Activated naive CD4-positive, alpha-beta T cell treated with anti-CD3 and anti-CD28 coated beads for 36 hours (primary cell): ENCODE measurements at regions not wholly inside any gene's neighbourhood (a gene's known extent, or its start where the extent isn't known, plus 50 kb on each side); places are given as distances from the start of the nearest gene placed in this dataset.
"Not testable (repeated sequence)": the region's sequence is repeated elsewhere in the genome, so short reads cannot be mapped to it uniquely, and the experiment has no call there.

Experiments
- CTCF ChIA-PET: fragments of 350-600 bp; sonication (Branson Sonifier 250); formaldehyde crosslinking; loops from one replicate; lab custom pipeline; 2021; ENCODE audit warnings: antibody characterized with exemption; lab: Charles Lee
- DNase-seq: peaks from one replicate; pipeline ENCODE4 v3.0.0-alpha.2; 2020
- H3K27ac Mint-ChIP-seq: one replicate; pipeline ENCODE4 v1.8.0; 2021; ENCODE audit warnings: mild to moderate bottlenecking, mixed read lengths
- H3K27me3 Mint-ChIP-seq: one replicate; pipeline ENCODE4 v1.8.0; 2021; ENCODE audit warnings: low read depth, mixed read lengths
- H3K36me3 Mint-ChIP-seq: one replicate; pipeline ENCODE4 v1.8.0; 2021; ENCODE audit warnings: low read depth, mixed read lengths
- H3K4me1 Mint-ChIP-seq: one replicate; pipeline ENCODE4 v1.8.0; 2021; ENCODE audit warnings: low read depth, mixed read lengths
- H3K4me3 Mint-ChIP-seq: one replicate; pipeline ENCODE4 v1.8.0; 2021; ENCODE audit warnings: mild to moderate bottlenecking, moderate library complexity, mixed read lengths
- H3K9me3 Mint-ChIP-seq: one replicate; pipeline ENCODE4 v1.8.0; 2021; ENCODE audit warnings: mixed read lengths
- intact Hi-C: fragments of 100-400 bp; cut with micrococcal nuclease; formaldehyde crosslinking; loops from one replicate; pipeline ENCODE4 v1.15.1; 2023

DNA sequence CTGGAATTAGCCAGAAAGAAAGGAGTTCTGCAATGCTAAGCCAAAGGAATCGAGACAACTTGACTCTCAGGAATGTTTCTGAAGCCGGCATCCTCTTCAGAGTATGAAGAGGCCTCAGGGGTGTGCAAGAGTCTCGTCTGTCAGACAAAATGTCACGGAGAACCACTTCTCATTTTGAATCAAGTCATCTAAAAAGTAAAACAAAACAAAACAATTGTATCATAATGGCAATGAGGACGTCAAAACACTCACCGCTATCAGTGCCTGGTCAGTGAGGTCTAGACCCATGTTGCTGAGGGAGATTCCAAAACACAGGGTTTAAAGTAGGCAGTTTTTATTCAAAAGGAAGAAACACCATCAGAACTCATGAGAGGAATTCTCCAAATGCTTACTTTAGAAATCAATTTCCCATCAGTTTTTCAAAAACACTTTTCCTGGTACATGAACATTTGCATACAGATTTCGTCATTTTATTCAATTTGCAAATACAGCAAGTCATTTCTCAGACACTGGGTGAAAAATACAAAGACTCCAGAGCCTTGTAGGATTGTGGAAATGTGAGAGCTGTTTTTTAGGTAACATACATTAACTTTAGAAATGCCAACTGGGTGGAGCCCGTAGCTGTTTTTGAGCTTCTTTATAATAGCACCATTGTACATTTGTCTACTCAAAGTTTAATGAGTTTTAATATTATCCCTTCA is 89.5 kb upstream of the MAP3K1 start:
- no peak for DNase-seq
- H3K4me3 Mint-ChIP-seq: no peak overlapping the region
- no peaks in the 10 kb centered on the region for H3K9me3 Mint-ChIP-seq
- CTCF ChIA-PET: no interaction called here
- H3K36me3 Mint-ChIP-seq: no peaks in the 10 kb centered on the region
- no peak overlapping the region for H3K27ac Mint-ChIP-seq
- intact Hi-C loops: no loop called here
- no peaks in the 10 kb centered on the region for H3K27me3 Mint-ChIP-seq
- H3K4me1 Mint-ChIP-seq: peaks cover 3% of the 10 kb centered on the region

DNA sequence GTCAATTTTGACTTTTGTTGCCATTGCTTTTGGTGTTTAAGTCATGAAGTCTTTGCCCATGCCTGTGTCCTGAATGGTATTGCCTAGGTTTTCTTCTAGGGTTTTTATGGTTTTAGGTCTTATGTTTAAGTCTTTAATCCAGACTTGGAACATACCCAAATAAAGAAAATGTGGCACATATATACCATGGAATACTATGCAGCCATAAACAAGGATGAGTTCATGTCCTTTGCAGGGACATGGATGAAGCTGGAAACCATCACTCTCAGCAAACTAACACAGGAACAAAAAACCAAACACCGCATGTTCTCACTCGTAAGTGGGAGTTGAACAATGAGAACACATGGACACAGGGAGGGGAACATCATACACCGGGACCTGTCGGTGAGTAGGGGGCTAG is 90.5 kb upstream of the MAP3K1 start:
- H3K27me3 Mint-ChIP-seq, DNase-seq, intact Hi-C loops, H3K4me3 Mint-ChIP-seq, CTCF ChIA-PET, H3K4me1 Mint-ChIP-seq, H3K36me3 Mint-ChIP-seq, H3K9me3 Mint-ChIP-seq, H3K27ac Mint-ChIP-seq: not testable (repeated sequence)

DNA sequence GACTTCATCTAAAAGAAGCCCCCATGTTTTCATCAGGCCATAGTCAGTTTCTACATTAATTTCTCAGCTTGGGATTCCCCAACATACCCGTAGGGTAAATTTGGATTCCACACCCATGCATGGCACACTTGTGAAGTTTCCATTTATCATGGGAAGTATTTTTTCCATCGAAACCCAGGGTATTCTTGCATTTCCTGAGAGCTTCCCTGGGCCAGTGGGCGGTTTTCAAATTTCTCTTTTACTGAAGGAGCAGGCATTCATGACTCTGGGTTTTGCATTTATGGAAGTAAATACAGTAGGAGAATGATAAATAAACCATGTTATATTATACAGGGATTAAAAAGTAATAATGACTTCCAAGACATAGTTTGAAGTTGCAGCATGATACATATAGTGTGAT is 93.0 kb upstream of the MAP3K1 start:
- DNase-seq: no peak
- H3K4me1 Mint-ChIP-seq: peaks cover 7% of the 10 kb centered on the region
- CTCF ChIA-PET: interaction anchor here (0.9 kb wide), 1 partner anchor 52 kb away, joined by 3 read pairs; no protein-coding TSS in a partner anchor
- H3K36me3 Mint-ChIP-seq: no peaks in the 10 kb centered on the region
- no peaks in the 10 kb centered on the region for H3K9me3 Mint-ChIP-seq
- no peak overlapping the region for H3K27ac Mint-ChIP-seq
- H3K27me3 Mint-ChIP-seq: no peaks in the 10 kb centered on the region
- intact Hi-C loops: no loop called here
- no peak overlapping the region for H3K4me3 Mint-ChIP-seq

DNA sequence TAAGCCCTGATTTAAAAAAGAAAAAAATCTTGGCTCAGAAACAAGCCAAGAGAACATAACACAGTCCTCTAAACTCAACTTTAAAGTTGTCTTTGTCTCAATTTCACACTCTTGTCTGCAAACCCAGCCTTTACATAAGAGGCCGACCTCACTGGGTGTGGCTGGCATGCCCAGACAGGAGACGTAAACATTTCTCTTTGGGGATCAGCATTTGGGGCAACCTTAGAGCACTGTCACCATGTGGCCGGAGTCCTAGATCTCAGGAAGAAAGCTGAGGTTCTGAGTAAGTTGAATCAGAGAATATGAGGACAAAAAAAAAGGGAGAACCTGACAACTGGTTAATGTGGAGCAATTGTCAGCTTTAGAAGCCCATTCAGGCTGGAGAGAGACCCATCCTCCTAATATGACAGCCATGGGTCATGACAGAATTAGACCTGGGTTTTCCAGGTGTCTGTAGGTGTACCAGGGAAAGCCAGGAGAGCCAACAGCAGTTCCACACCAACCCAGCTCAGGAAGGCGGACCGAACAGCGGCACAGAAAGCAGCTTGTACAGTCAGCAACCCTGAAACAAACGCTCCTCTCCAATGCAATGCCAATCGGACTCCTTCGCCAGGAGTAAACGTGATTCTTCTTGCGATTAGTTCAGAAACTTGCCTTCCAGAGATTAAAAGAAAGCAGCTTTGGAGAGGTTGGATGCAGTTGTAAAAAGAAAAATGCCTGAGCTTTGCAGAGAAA is 97.9 kb upstream of the MAP3K1 start:
- H3K27ac Mint-ChIP-seq: no peak overlapping the region

DNA sequence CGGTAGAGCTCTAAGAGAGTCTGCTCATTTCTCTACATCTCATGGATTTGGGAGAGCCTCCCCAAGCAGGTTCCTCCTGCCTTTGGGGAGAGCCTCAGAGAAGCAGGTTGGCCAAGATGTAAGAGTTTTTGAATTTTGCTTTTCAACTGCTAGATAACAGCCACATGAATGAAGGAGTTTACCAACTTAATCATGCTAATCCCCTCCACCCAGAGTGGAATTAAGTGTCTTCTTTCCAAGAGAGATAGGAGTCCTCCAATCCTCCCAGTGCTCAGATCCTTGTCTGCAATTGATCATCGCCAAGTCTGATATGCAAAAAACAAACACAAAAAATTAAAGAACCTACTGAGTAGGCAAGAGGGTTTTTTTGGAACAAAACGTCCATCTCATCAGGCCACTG is 99.4 kb upstream of the MAP3K1 start:
- CTCF ChIA-PET: no interaction called here
- intact Hi-C loops: no loop called here
- Mint-ChIP-seq H3K4me3 (no peak overlapping the region), H3K4me1 (peaks cover 21% of the 10 kb centered on the region), H3K9me3 (no peaks in the 10 kb centered on the region), H3K27me3 (no peaks in the 10 kb centered on the region), H3K36me3 (no peaks in the 10 kb centered on the region), H3K27ac (no peak overlapping the region)
- DNase-seq: no peak

More for the DNA sequence above, 97.9 kb upstream of the MAP3K1 start:
- Mint-ChIP-seq H3K4me1 (peaks cover 17% of the 10 kb centered on the region), H3K4me3 (no peak overlapping the region), H3K27me3 (no peaks in the 10 kb centered on the region), H3K36me3 (no peaks in the 10 kb centered on the region), H3K9me3 (no peaks in the 10 kb centered on the region)
- CTCF ChIA-PET: no interaction called here
- DNase-seq: no peak
- intact Hi-C loops: no loop called here

DNA sequence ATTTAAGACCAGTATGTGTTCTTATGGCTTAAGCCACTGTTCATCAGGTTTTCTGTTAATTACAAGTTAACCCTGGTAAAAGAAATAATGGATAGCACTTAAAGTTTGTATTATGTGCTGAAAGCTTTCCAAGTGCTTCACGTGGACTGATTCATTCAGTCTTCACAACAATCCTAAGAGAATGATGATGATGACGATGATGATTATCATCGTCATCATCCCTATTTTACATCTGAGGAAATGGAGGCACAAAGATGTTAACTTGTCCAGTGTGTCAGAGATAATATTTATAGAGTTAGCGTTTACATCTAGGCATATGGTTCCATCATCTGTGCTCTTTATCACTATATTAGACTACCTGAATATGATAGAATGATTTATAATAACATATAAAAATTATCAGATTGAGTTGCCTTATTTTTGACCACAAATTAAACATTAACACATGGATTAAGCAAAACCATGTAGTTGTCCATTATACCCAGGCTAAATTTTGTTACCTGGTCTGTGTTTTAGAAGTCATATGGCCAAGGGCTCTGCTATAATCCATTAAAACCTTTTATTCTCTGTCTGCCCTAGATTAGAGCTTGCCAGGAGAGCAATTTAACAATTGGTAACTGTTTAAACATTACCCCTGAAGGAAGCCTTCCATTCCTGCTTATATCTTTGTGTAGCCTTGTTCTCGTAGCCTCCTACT is 102.3 kb upstream of the MAP3K1 start:
- CTCF ChIA-PET: no interaction called here
- H3K4me3 Mint-ChIP-seq: no peak overlapping the region
- no peaks in the 10 kb centered on the region for H3K36me3 Mint-ChIP-seq
- no peak for DNase-seq
- no peaks in the 10 kb centered on the region for H3K27me3 Mint-ChIP-seq
- peaks cover 26% of the 10 kb centered on the region for H3K4me1 Mint-ChIP-seq
- H3K9me3 Mint-ChIP-seq: peaks cover 2% of the 10 kb centered on the region
- intact Hi-C loops: no loop called here
- H3K27ac Mint-ChIP-seq: no peak overlapping the region

DNA sequence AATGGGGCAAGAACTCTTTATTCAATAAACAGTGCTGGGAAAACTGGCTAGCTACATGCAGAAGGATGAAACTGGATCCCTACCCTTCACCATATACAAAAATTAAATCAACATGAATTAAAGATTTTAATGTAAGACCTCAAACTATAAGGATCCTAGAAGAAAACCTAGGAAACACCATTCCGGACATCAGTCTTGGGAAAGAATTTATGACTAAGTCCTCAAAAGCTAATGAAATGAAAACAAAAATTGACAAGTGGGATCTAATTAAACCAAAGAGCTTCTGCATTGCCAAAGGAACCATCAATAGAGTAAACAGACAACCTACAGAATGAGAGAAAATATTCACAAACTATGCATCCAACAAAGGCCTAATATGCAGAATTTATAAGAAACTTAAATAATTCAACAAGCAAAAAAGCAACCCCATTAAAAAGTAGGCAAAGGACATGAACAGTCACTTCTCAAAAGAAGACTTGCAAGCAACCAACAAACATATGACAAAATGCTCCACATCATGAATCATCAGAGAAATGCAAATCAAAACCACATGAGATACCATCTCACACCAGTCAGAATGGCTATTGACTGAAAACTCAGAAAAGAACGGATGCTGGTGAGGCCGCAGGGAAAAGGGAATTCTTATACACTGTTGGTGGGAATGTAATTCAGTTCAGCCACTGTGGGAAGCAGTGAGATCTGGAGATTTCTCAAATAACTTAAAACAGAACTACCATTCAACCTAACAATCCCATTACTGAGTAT is 104.3 kb upstream of the MAP3K1 start:
- CTCF ChIA-PET: interaction anchor here (0.6 kb wide), 1 partner anchor 619 kb away, joined by 3 read pairs; no protein-coding TSS in a partner anchor
- no peak for DNase-seq

DNA sequence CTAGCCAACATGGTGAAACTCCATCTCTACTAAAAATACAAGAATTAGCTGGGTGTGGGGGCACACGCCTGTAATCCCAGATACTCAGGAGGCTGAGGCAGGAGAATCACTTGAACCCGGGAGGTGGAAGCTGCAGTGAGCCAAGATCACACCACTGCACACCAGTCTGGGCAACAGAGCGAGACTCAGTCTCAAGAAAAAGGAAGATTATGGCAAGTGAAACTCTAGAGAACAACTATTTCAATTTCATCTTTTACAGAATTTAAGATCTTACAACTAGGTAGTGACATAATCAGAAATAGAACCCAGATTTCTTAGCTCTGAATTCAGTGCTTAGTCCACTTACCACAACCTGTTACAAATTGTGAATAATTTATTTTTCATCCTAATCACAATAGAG is 108.8 kb upstream of the MAP3K1 start:
- DNase-seq: no peak
- CTCF ChIA-PET: no interaction called here
- Mint-ChIP-seq H3K36me3 (no peaks in the 10 kb centered on the region), H3K9me3 (peaks cover 2% of the 10 kb centered on the region), H3K4me1 (peaks cover 21% of the 10 kb centered on the region), H3K27me3 (no peaks in the 10 kb centered on the region), H3K27ac (no peak overlapping the region), H3K4me3 (no peak overlapping the region)
- intact Hi-C loops: no loop called here

More for the DNA sequence above, 104.3 kb upstream of the MAP3K1 start:
- H3K4me3 Mint-ChIP-seq: no peak overlapping the region
- H3K36me3 Mint-ChIP-seq: no peaks in the 10 kb centered on the region
- peaks cover 14% of the 10 kb centered on the region for H3K4me1 Mint-ChIP-seq
- intact Hi-C loops: no loop called here
- peaks cover 2% of the 10 kb centered on the region for H3K9me3 Mint-ChIP-seq
- no peaks in the 10 kb centered on the region for H3K27me3 Mint-ChIP-seq
- no peak overlapping the region for H3K27ac Mint-ChIP-seq

DNA sequence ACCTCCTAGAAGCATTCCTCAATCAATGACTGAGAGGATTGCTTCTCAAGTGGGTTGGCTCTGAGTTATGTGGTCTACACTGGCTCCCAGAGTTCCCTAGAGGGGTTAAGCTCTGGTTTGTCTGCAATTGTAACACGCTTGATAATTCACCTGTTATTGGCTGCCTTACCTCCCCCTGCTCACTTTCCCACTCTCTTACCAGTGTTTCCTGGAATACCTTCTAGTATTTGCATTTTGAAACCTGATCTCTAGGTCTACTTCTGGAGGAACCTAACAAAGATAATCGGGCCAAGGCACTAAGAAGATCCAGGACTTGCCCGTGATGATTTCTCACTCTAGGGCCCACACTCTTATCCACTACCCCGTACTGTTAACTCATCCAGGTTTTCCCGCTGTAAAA is 110.1 kb upstream of the MAP3K1 start:
- Mint-ChIP-seq H3K27me3 (no peaks in the 10 kb centered on the region), H3K4me3 (no peak overlapping the region), H3K27ac (no peak overlapping the region), H3K9me3 (peaks cover 2% of the 10 kb centered on the region), H3K4me1 (peaks cover 24% of the 10 kb centered on the region), H3K36me3 (no peaks in the 10 kb centered on the region)
- no peak for DNase-seq
- CTCF ChIA-PET: interaction anchor here (0.6 kb wide), 1 partner anchor 135 kb away, joined by 3 read pairs; no protein-coding TSS in a partner anchor
- intact Hi-C loops: no loop called here

DNA sequence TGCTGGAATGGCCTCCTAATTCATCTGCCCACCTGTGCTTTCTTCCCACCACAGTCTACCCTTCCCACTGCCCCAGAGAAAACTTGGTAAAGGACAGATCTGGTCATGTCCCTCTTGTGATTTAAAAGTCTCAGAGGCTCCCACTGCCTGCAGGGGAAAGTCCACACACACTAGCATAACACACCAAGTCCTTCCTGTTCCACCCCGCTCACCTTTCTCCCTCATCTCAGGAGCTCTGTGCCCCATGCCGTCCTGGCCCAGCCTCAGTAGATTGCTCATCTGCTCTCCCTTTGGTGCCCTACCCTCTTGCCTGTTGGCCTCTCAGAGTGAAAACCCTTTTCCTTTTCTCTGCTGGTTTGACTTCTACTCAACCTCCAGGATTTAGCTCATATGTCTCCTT is 111.4 kb upstream of the MAP3K1 start:
- DNase-seq: no peak
- Mint-ChIP-seq H3K4me1 (peaks cover 35% of the 10 kb centered on the region), H3K27ac (no peak overlapping the region), H3K9me3 (no peaks in the 10 kb centered on the region), H3K36me3 (no peaks in the 10 kb centered on the region), H3K27me3 (no peaks in the 10 kb centered on the region), H3K4me3 (no peak overlapping the region)
- CTCF ChIA-PET: no interaction called here
- intact Hi-C loops: no loop called here

DNA sequence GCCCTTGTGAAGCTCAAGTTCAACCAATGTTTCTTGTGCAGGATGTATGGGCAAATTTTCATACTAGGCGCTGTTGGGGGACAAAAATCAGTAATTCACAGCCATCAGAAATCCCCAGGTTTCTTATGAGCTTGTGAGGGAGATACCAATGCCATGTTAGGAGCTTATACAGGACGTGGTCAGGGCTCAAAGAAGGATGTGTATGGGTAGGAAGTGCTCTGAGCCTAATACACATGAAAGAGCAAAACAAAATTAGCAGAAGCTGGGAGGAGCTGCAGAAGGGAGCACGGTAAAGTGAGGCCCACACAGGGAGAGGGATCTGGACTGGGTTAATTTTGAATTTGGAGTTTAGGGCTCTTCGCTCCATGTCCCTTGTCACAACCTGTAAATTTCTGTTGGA is 114.6 kb upstream of the MAP3K1 start:
- H3K4me1 Mint-ChIP-seq: peaks cover 57% of the 10 kb centered on the region
- CTCF ChIA-PET: interaction anchor here (1.4 to 1.6 kb wide), 4 partner anchors 12 to 430 kb away, joined by 3 to 4 read pairs (median 4); no protein-coding TSS in a partner anchor
- no peak for DNase-seq
- no peaks in the 10 kb centered on the region for H3K27me3 Mint-ChIP-seq
- no peak overlapping the region for H3K4me3 Mint-ChIP-seq
- no peak overlapping the region for H3K27ac Mint-ChIP-seq
- H3K36me3 Mint-ChIP-seq: no peaks in the 10 kb centered on the region
- no peaks in the 10 kb centered on the region for H3K9me3 Mint-ChIP-seq
- intact Hi-C loops: no loop called here

DNA sequence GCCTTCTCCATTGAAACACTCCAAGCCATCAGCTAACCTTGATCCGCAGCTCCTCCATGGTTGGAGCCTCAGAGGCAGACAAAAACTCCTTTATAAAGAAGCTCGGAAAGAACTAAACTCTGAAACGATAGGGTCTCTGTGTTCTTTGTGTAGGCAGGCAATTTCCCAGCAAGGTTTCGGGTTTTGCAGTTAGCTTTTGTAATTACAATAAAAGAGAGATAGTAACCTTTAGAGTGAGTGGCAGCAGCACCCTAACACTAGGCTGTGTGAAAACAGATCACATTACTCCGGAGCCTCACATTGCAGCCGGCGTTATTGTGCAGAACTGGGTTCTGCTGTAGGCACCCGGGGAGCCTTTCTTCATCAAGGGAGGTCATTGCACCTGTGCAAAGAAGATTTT is 115.8 kb upstream of the MAP3K1 start:
- peaks cover 63% of the 10 kb centered on the region for H3K4me1 Mint-ChIP-seq
- DNase-seq: no peak
- no peak overlapping the region for H3K4me3 Mint-ChIP-seq
- no peaks in the 10 kb centered on the region for H3K9me3 Mint-ChIP-seq
- H3K36me3 Mint-ChIP-seq: no peaks in the 10 kb centered on the region
- intact Hi-C loops: loop anchor here (1.0 to 2.0 kb wide), 2 partner anchors 8 to 115 kb away; partner anchors contain the start of gene MAP3K1
- H3K27ac Mint-ChIP-seq: no peak overlapping the region
- CTCF ChIA-PET: interaction anchor here (0.7 to 1.6 kb wide), 4 partner anchors 11 to 142 kb away, joined by 3 to 5 read pairs (median 4); no protein-coding TSS in a partner anchor
- H3K27me3 Mint-ChIP-seq: no peaks in the 10 kb centered on the region
